Lung (tissue), 11 donors: ENCODE measurements at regions not wholly inside any gene's neighbourhood (a gene's known extent, or its start where the extent isn't known, plus 50 kb on each side); places are given as distances from the start of the nearest gene placed in this dataset.
A peak's percentile ranks its signal among the peaks of the same experiment; 100 is the strongest.
"Not testable (repeated sequence)": the region's sequence is repeated elsewhere in the genome, so short reads cannot be mapped to it uniquely, and the experiment has no call there.

ENCODE experiments used
- ATAC-seq: fragments of 200-7000 bp; cut with Tn5 transposase; one replicate; pipeline ENCODE4 v1.9.1; 2020; ENCODE audit warnings: moderate number of reproducible peaks; ENCODE audit not compliant: insufficient read depth, low FRiP score
- DNase-seq, 3 donors: peaks; one replicate each; pipeline ENCODE4 v3.0.0-alpha.2; 2013 to 2017
- H3K27ac ChIP-seq, 2 donors: one replicate each; pipeline ENCODE4 v1.5.1; 2013; ENCODE audit warnings: mild to moderate bottlenecking in 2 of 2, moderate library complexity in 2 of 2, control low read depth in 1 of 2, inconsistent platforms in 1 of 2, low read depth in 1 of 2, low read length in 1 of 2
- H3K27me3 ChIP-seq, 3 donors: one replicate each; pipeline ENCODE4 v1.5.1; 2013; ENCODE audit warnings: low read length in 2 of 3; ENCODE audit not compliant: control insufficient read depth in 3 of 3, insufficient read depth in 3 of 3
- H3K36me3 ChIP-seq, 4 donors: one replicate each; pipeline ENCODE4 v1.5.1; 2013; ENCODE audit warnings: low read length in 4 of 4, mild to moderate bottlenecking in 1 of 4, moderate library complexity in 1 of 4; ENCODE audit not compliant: control insufficient read depth in 4 of 4, insufficient read depth in 4 of 4
- H3K4me1 ChIP-seq, 5 donors: one replicate each; pipeline ENCODE4 v1.5.1; 2013; ENCODE audit warnings: low read length in 5 of 5, mild to moderate bottlenecking in 2 of 5, moderate library complexity in 1 of 5; ENCODE audit not compliant: control insufficient read depth in 5 of 5, insufficient read depth in 5 of 5
- H3K4me3 ChIP-seq: one replicate; pipeline ENCODE4 v1.5.1; 2013; ENCODE audit warnings: mild to moderate bottlenecking, control low read depth, moderate library complexity
- H3K9ac ChIP-seq, 2 donors: one replicate each; pipeline ENCODE4 v1.5.1; 2013; ENCODE audit warnings: low read length in 2 of 2, control low read depth in 1 of 2; ENCODE audit not compliant: insufficient read depth in 1 of 2
- H3K9me3 ChIP-seq, 4 donors: one replicate each; pipeline ENCODE4 v1.5.1; 2013; ENCODE audit warnings: low read length in 3 of 4, mild to moderate bottlenecking in 1 of 4, moderate library complexity in 1 of 4; ENCODE audit not compliant: control insufficient read depth in 4 of 4, insufficient read depth in 3 of 4
- WGBS, 2 donors: extraction: QIAGEN DNeasy Blood & Tissue Kit; methylation state at CpG; one replicate each; pipeline ENCODE4 v1.1.7; 2013; 5-methylcytosine and 5-hydroxymethylcytosine counted together
- TF ChIP-seq, protein P1 (sequence below): IDR thresholded peaks from 2 replicates; pipeline ENCODE4 v1.5.1; 2012; ENCODE audit warnings: mild to moderate bottlenecking; ENCODE audit errors: control extremely low read depth, extremely low read depth
- donor health status: control.
- donor health status: control.
- donor health status: Bipolar disorder and iron deficiency.
- donor health status: healthy.
- donor health status: DM: yes; HTN: yes; CAD: no.

DNA sequence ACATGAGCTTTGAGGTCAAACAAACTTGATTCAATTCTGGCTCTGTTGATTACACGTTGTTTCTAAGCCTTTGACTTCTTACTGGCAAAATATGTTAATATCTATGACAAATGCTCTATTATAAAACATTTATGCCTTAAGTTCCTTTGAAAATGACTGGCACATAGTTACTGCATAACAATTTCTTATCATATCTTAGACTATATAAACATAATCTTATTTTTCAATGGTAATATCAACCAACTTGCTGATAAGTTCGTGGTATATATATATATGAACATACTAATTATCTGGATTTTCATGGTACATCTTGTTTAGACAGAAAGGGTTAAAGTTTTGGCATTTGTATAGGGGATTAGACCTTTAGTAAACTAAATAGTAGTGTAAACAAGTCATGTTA lies 645.6 kb upstream of the ZNF804A start:
- DNase-seq, result peak in 2 of 3 donors; percentile 69 to 82
- H3K4me3 ChIP-seq, result no peak overlapping the region
- 63 to 69% methylated on average over 2 of the region's 2 CpGs for WGBS, 2 donors

DNA sequence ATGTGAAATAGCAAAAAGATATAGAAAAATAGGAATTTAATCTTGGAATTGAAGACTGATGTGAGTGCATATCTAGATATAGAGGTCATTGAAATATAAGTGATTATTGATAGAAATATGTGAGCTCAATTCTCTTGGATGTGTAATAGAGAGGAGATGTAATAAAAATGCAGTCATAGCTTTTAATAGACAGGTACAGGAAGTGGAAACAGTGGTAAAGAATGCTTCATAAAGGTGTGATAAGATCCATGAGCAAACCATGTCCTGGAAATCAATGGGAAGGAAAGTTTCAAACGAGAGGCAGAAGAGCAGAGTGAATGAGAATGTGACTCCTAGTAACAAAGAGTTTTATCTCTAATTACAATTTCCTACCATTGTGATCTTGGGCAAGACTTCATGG lies 634.7 kb upstream of the ZNF804A start:
- Histone ChIP-seq H3K9ac (no peak overlapping the region), H3K27ac (no peak overlapping the region), H3K4me3 (no peak overlapping the region), H3K9me3 (no peaks in the 10 kb centered on the region), H3K27me3 (no peaks in the 10 kb centered on the region), H3K4me1 (no peaks in the 10 kb centered on the region), H3K36me3 (no peaks in the 10 kb centered on the region)
- WGBS, 2 donors, result 27 to 28% methylated on average over 1 of the region's 1 CpG
- TF ChIP-seq, protein P1, sequence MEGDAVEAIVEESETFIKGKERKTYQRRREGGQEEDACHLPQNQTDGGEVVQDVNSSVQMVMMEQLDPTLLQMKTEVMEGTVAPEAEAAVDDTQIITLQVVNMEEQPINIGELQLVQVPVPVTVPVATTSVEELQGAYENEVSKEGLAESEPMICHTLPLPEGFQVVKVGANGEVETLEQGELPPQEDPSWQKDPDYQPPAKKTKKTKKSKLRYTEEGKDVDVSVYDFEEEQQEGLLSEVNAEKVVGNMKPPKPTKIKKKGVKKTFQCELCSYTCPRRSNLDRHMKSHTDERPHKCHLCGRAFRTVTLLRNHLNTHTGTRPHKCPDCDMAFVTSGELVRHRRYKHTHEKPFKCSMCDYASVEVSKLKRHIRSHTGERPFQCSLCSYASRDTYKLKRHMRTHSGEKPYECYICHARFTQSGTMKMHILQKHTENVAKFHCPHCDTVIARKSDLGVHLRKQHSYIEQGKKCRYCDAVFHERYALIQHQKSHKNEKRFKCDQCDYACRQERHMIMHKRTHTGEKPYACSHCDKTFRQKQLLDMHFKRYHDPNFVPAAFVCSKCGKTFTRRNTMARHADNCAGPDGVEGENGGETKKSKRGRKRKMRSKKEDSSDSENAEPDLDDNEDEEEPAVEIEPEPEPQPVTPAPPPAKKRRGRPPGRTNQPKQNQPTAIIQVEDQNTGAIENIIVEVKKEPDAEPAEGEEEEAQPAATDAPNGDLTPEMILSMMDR, result no peak
- DNase-seq (no peak), ATAC-seq (no peak)

More for the DNA sequence above, 645.6 kb upstream of the ZNF804A start:
- ATAC-seq, result no peak
- peaks cover 0 to 36% (median 0%) of the 10 kb centered on the region in 5 donors for H3K4me1 ChIP-seq
- H3K9me3 ChIP-seq, result no peaks in the 10 kb centered on the region
- no peaks in the 10 kb centered on the region for H3K27me3 ChIP-seq
- H3K36me3 ChIP-seq, result no peaks in the 10 kb centered on the region
- H3K27ac ChIP-seq, result no peak overlapping the region
- H3K9ac ChIP-seq, result no peak overlapping the region
- TF ChIP-seq, protein P1, result no peak

DNA sequence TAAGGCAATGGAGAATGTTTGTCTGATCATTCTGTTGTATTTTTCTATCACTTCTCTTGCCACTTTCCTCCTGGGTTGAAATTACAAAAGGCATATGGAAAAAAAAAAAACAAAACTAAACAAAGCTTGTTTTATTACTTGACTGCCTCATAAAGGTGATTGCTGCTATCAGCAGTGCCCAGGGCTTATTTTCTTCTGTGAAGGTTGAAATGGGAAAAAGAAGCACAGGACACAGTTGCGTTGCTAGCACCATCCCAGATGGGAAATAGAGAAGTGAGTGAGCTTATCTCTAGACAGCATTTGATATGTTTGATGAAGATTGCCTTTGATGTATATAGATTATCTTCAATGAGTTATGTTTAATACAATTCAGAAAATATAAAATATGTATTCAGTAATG lies 633.8 kb upstream of the ZNF804A start:
- Histone ChIP-seq H3K27me3 (no peaks in the 10 kb centered on the region), H3K27ac (no peak overlapping the region), H3K4me1 (no peaks in the 10 kb centered on the region), H3K9ac (no peak overlapping the region), H3K36me3 (no peaks in the 10 kb centered on the region), H3K4me3 (no peak overlapping the region), H3K9me3 (no peaks in the 10 kb centered on the region)
- ATAC-seq, result no peak
- 49 to 60% methylated on average over 1 of the region's 1 CpG for WGBS, 2 donors
- TF ChIP-seq, protein P1, result no peak
- DNase-seq, result no peak

DNA sequence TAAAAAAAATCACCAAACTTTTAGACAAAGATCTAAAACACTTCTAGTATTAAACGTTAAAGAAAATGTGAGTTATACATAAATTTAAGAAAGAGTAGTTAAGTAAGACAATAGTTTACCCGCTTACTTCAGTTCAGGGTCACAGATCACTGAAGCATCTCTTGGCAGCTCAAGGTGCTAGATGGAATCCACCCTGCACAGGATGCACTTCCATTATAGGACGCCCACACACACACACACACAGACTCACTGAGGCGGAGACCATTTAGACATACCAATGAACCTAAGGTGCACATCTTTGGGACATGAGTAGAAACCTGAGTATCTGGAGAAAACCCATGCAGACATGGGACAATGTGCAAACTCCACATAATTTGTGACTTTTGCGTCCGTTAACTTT lies 630.6 kb upstream of the ZNF804A start:
- ATAC-seq (no peak), DNase-seq (no peak)
- no peak overlapping the region for H3K4me3 ChIP-seq
- H3K9me3 ChIP-seq, result no peaks in the 10 kb centered on the region
- H3K9ac ChIP-seq, result no peak overlapping the region
- 91 to 96% methylated on average over 6 of the region's 6 CpGs for whole genome bisulfite sequencing, 2 donors
- no peaks in the 10 kb centered on the region for H3K36me3 ChIP-seq
- no peak overlapping the region for H3K27ac ChIP-seq
- H3K27me3 ChIP-seq, result no peaks in the 10 kb centered on the region
- TF ChIP-seq, protein P1, result no peak
- H3K4me1 ChIP-seq, result no peaks in the 10 kb centered on the region

DNA sequence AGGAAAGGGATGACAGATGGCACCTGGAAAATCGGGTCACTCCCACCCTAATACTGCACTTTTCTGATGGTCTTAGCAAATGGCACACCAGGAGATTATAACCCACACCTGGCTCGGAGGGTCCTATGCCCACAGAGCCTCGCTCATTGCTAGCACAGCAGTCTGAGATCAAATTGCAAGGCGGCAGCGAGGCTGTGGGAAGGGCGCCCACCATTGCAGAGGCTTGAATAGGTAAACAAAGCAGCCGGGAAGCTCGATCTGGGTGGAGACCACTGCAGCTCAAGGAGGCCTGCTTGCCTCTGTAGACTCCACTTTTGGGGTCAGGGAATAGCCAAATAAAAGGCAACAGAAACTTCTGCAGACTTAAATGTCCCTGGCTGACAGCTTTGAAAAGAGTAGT lies 622.7 kb upstream of the ZNF804A start:
- 87 to 94% methylated on average over 8 of the region's 8 CpGs for WGBS, 2 donors
- not testable (repeated sequence) for DNase-seq, H3K9me3 ChIP-seq, ATAC-seq, H3K27ac ChIP-seq, H3K4me3 ChIP-seq, H3K27me3 ChIP-seq, H3K36me3 ChIP-seq, H3K4me1 ChIP-seq, H3K9ac ChIP-seq
